ENCODE measurements at regions not wholly inside any gene's neighbourhood (a gene's known extent, or its start where the extent isn't known, plus 50 kb on each side); places are given as distances from the start of the nearest gene placed in this dataset.
A peak's percentile ranks its signal among the peaks of the same experiment; 100 is the strongest.

GRCh38 chr16:5398203-5398602 is 300.6 kb upstream of the EEF2KMT start:
- peak in 1 of 7 experiments; percentile 6 for TF ChIP-seq CTCF (IDR thresholded peaks at IDR 0.05)
- no peak for TF ChIP-seq POLR2A (IDR thresholded peaks at IDR 0.05)
